22Rv1 (cell line): ENCODE measurements at regions not wholly inside any gene's neighbourhood (a gene's known extent, or its start where the extent isn't known, plus 50 kb on each side); places are given as distances from the start of the nearest gene placed in this dataset.

Source experiments
- H3K27ac ChIP-seq: fragments of 450-650 bp; 2 replicates; pipeline ENCODE4 v1.5.1; 2017
- ZFX ChIP-seq: fragments of 450-650 bp; IDR thresholded peaks from 2 replicates; pipeline ENCODE4 v1.6.1; 2017; ENCODE audit warnings: antibody characterized with exemption, borderline replicate concordance
- TF ChIP-seq, protein P1 (sequence below): fragments of 450-650 bp; IDR thresholded peaks from 2 replicates; pipeline ENCODE4 v1.5.1; 2017; ENCODE audit warnings: mild to moderate bottlenecking

- H3K27ac ChIP-seq, result no peak overlapping the region
- TF ChIP-seq ZFX, result no peak
- TF ChIP-seq, protein P1, sequence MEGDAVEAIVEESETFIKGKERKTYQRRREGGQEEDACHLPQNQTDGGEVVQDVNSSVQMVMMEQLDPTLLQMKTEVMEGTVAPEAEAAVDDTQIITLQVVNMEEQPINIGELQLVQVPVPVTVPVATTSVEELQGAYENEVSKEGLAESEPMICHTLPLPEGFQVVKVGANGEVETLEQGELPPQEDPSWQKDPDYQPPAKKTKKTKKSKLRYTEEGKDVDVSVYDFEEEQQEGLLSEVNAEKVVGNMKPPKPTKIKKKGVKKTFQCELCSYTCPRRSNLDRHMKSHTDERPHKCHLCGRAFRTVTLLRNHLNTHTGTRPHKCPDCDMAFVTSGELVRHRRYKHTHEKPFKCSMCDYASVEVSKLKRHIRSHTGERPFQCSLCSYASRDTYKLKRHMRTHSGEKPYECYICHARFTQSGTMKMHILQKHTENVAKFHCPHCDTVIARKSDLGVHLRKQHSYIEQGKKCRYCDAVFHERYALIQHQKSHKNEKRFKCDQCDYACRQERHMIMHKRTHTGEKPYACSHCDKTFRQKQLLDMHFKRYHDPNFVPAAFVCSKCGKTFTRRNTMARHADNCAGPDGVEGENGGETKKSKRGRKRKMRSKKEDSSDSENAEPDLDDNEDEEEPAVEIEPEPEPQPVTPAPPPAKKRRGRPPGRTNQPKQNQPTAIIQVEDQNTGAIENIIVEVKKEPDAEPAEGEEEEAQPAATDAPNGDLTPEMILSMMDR, result no peak
Observed at GRCh38 chr2:7392076-7392787, 475.0 kb downstream of the RNF144A start.

GRCh38 chr2:7394195-7394594 is 477.0 kb downstream of the RNF144A start:
- TF ChIP-seq ZFX, result no peak
- no peak overlapping the region for H3K27ac ChIP-seq

- no peak overlapping the region for H3K27ac ChIP-seq
- TF ChIP-seq, protein P1, result no peak
- TF ChIP-seq ZFX, result no peak
Observed at GRCh38 chr2:7400628-7401027, 483.4 kb downstream of the RNF144A start.

DNA sequence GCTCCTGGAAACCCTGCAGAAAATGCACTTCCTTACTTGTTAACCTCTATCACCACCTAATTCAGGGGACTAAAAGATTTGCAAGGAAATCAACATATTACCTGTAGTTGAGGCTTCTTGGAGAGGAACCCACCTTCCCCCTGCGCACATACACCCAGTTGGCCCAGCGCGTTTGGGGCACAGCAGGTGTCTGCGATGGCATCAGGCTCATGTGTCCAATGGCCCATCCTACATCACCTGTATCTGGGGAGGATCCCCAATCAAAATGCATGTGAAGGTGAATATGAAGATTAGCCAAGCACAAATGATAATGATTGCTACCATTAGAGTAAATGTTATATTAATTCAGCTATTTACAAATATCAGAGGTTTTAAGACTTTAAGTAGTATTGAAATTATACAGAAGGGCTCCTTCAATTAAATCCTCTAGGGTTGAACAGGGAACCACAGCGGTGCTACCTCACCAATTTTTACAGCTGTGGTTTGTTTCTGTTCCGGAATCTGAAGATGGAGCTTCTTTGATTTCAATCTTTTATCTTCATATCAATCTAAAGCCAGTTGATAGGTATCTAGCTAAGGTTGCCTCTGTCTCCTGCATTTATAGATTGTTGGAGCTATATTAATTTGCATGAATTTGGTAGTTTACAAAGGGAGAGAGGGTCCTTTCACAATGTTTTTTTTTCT is 486.0 kb downstream of the RNF144A start:
- TF ChIP-seq ZFX, result no peak
- TF ChIP-seq, protein P1, result no peak
- no peak overlapping the region for H3K27ac ChIP-seq

- TF ChIP-seq, protein P1, result no peak
- TF ChIP-seq ZFX, result no peak
- H3K27ac ChIP-seq, result no peak overlapping the region
Observed at GRCh38 chr2:7405861-7406715, 488.9 kb downstream of the RNF144A start.

GRCh38 chr2:7407001-7407400 is 489.8 kb downstream of the RNF144A start:
- TF ChIP-seq, protein P1, result no peak
- TF ChIP-seq ZFX, result no peak
- H3K27ac ChIP-seq, result no peak overlapping the region

- TF ChIP-seq ZFX, result no peak
- TF ChIP-seq, protein P1, result no peak
- H3K27ac ChIP-seq, result no peak overlapping the region
Observed at GRCh38 chr2:7407906-7408680, 490.9 kb downstream of the RNF144A start.
